IMR-90 (cell line): ENCODE measurements at regions not wholly inside any gene's neighbourhood (a gene's known extent, or its start where the extent isn't known, plus 50 kb on each side); places are given as distances from the start of the nearest gene placed in this dataset.

Experiments used
- ATAC-seq: fragments of 200-7000 bp; cut with Tn5 transposase; 2 replicates; pipeline ENCODE4 v1.9.1; 2020; ENCODE audit warnings: low read depth, mild to moderate bottlenecking, moderate library complexity
- BruUV-seq: library from RNA; stranded (reverse); fragments of 400-500 nt; replicated peaks from 2 replicates; lab custom pipeline; 2021; lab: Mats Ljungman, UMichigan
- CTCF ChIA-PET: fragments of 300-600 bp; formaldehyde crosslinking; extraction: SDS; loops from one replicate; lab custom pipeline; 2021; ENCODE audit warnings: antibody characterized with exemption; lab: Yijun Ruan, JAX
- POLR2A ChIA-PET: fragments of 300-600 bp; sonication (Branson Sonifier 250); formaldehyde crosslinking; loops from one replicate; lab custom pipeline; 2022; ENCODE audit warnings: antibody characterized with exemption; ENCODE audit not compliant: unreplicated experiment; lab: Charles Lee
- DNase-seq: peaks from one replicate; pipeline ENCODE4 v3.0.0; 2013
- H2AFZ ChIP-seq: replicated peaks from 2 replicates; pipeline ENCODE3; 2013; ENCODE audit warnings: low read length, mild to moderate bottlenecking; ENCODE audit not compliant: poor library complexity
- H2AK5ac ChIP-seq: 2 replicates; pipeline ENCODE4 v1.6.1; 2013; ENCODE audit warnings: low read depth, low read length, inconsistent platforms
- H2AK9ac ChIP-seq: replicated peaks from 2 replicates; pipeline ENCODE3; 2013; ENCODE audit warnings: mild to moderate bottlenecking, low read depth, low read length, moderate library complexity; ENCODE audit not compliant: poor library complexity
- H2BK120ac ChIP-seq: 2 replicates; pipeline ENCODE4 v1.6.1; 2013; ENCODE audit warnings: low read depth, low read length, inconsistent platforms
- H2BK15ac ChIP-seq: 3 replicates; pipeline ENCODE4 v1.6.1; 2013; ENCODE audit warnings: low read depth, low read length, inconsistent platforms
- H2BK20ac ChIP-seq: 2 replicates; pipeline ENCODE4 v1.6.1; 2013; ENCODE audit warnings: low read depth, mild to moderate bottlenecking, inconsistent platforms, low read length, moderate library complexity
- H2BK5ac ChIP-seq: 2 replicates; pipeline ENCODE4 v1.6.1; 2013; ENCODE audit warnings: mild to moderate bottlenecking, low read depth, low read length, inconsistent platforms; ENCODE audit not compliant: poor library complexity, severe bottlenecking
- H3K14ac ChIP-seq: replicated peaks from 2 replicates; pipeline ENCODE4 v1.6.1; 2013; ENCODE audit warnings: low read depth, low read length, inconsistent platforms
- H3K18ac ChIP-seq: 2 replicates; pipeline ENCODE4 v1.6.1; 2013; ENCODE audit warnings: low read depth, low read length, control low read depth
- H3K23ac ChIP-seq: 2 replicates; pipeline ENCODE4 v1.6.1; 2013; ENCODE audit warnings: low read depth, low read length, inconsistent platforms
- H3K27ac ChIP-seq: 2 replicates; pipeline ENCODE4 v1.5.1; 2013; ENCODE audit warnings: mild to moderate bottlenecking, control low read depth, low read length; ENCODE audit not compliant: insufficient read depth
- H3K27me3 ChIP-seq: 2 replicates; pipeline ENCODE4 v1.6.1; 2013; ENCODE audit warnings: low read length; ENCODE audit not compliant: control insufficient read depth, insufficient read depth
- H3K36me3 ChIP-seq: 2 replicates; pipeline ENCODE4 v1.6.1; 2013; ENCODE audit warnings: low read length, mixed read lengths; ENCODE audit not compliant: control insufficient read depth, insufficient read depth
- H3K4ac ChIP-seq: 2 replicates; pipeline ENCODE4 v1.6.1; 2013; ENCODE audit warnings: low read depth, low read length, inconsistent platforms
- H3K4me1 ChIP-seq: 2 replicates; pipeline ENCODE4 v1.6.1; 2013; ENCODE audit warnings: low read length, mixed read lengths; ENCODE audit not compliant: control insufficient read depth, insufficient read depth
- H3K4me2 ChIP-seq: 2 replicates; pipeline ENCODE4 v1.6.1; 2013; ENCODE audit warnings: low read depth, mild to moderate bottlenecking, control low read depth, low read length, moderate library complexity
- H3K4me3 ChIP-seq: 2 replicates; pipeline ENCODE4 v1.5.1; 2013; ENCODE audit warnings: low read depth, mild to moderate bottlenecking, control low read depth, low read length, moderate library complexity; ENCODE audit not compliant: insufficient read depth
- H3K56ac ChIP-seq: 2 replicates; pipeline ENCODE4 v1.6.1; 2013; ENCODE audit warnings: low read length, inconsistent platforms; ENCODE audit not compliant: insufficient read depth; ENCODE audit errors: extremely low read depth
- H3K79me1 ChIP-seq, 2 experiments: 2 replicates each; pipeline ENCODE4 v1.6.1; 2013; ENCODE audit warnings: low read length in 2 of 2, inconsistent platforms in 1 of 2, low read depth in 1 of 2
- H3K9ac ChIP-seq: 2 replicates; pipeline ENCODE4 v1.6.1; 2013; ENCODE audit warnings: low read depth, low read length, control low read depth
- H3K9me1 ChIP-seq: 2 replicates; pipeline ENCODE4 v1.6.1; 2013; ENCODE audit warnings: low read length, inconsistent platforms; ENCODE audit not compliant: insufficient read depth
- H3K9me3 ChIP-seq: 2 replicates; pipeline ENCODE4 v1.6.1; 2013; ENCODE audit warnings: low read length; ENCODE audit not compliant: control insufficient read depth, insufficient read depth
- H4K20me1 ChIP-seq: 2 replicates; pipeline ENCODE4 v1.6.1; 2013; ENCODE audit warnings: low read length, inconsistent platforms; ENCODE audit not compliant: insufficient read depth
- H4K5ac ChIP-seq: 2 replicates; pipeline ENCODE4 v1.6.1; 2013; ENCODE audit warnings: mild to moderate bottlenecking, low read depth, low read length, control low read depth
- H4K8ac ChIP-seq, 2 experiments: 2 replicates each; pipeline ENCODE4 v1.6.1; 2013; ENCODE audit warnings: low read depth in 2 of 2, low read length in 2 of 2, control low read depth in 1 of 2, inconsistent platforms in 1 of 2
- H4K91ac ChIP-seq: 2 replicates; pipeline ENCODE4 v1.6.1; 2013; ENCODE audit warnings: low read depth, low read length, inconsistent platforms; ENCODE audit not compliant: insufficient read depth
- CEBPB ChIP-seq: IDR thresholded peaks from 2 replicates; pipeline ENCODE4 v1.6.1; 2012; ENCODE audit warnings: low read depth, low read length, improper control_type of control experiment
- CHD1 ChIP-seq: IDR thresholded peaks from 2 replicates; pipeline ENCODE4 v1.6.1; 2012; ENCODE audit warnings: low read depth, low read length, improper control_type of control experiment
- FOS ChIP-seq: fragments of 150-350 bp; IDR thresholded peaks from 2 replicates; pipeline ENCODE4 v1.6.1; 2016; ENCODE audit warnings: low read depth, low read length
- MAZ ChIP-seq: IDR thresholded peaks from 2 replicates; pipeline ENCODE4 v1.6.1; 2012; ENCODE audit warnings: low read depth, mild to moderate bottlenecking, low read length, improper control_type of control experiment, moderate library complexity, borderline replicate concordance
- MXI1 ChIP-seq: IDR thresholded peaks from 2 replicates; pipeline ENCODE4 v1.6.1; 2012; ENCODE audit warnings: low read depth, mild to moderate bottlenecking, low read length, moderate library complexity, borderline replicate concordance
- RAD21 ChIP-seq: IDR thresholded peaks from 2 replicates; pipeline ENCODE4 v1.6.1; 2012; ENCODE audit warnings: low read length, improper control_type of control experiment
- RFX5 ChIP-seq: IDR thresholded peaks from 2 replicates; pipeline ENCODE4 v1.8.0; 2012; ENCODE audit warnings: low read depth, mild to moderate bottlenecking, low read length, moderate library complexity
- SMC3 ChIP-seq: fragments of 150-350 bp; IDR thresholded peaks from 2 replicates; pipeline ENCODE4 v1.6.1; 2016; ENCODE audit warnings: low read depth, mild to moderate bottlenecking, antibody characterized with exemption, low read length, moderate library complexity
- WGBS, 2 experiments: methylation state at CpG; one replicate each; pipeline versions ENCODE4 v1.1.5 to v1.1.7; 2013; ENCODE audit warnings: missing lambda C conversion rate in 2 of 2; ENCODE audit not compliant: insufficient read length in 1 of 2; ENCODE audit errors: extremely low coverage in 2 of 2; 5-methylcytosine and 5-hydroxymethylcytosine counted together
- dilution Hi-C: fragments of 300-500 bp; cut with HindIII; formaldehyde crosslinking; loops from one replicate; pipeline ENCODE4 v1.14.3; 2018; ENCODE audit warnings: low sequenced_read_pairs; ENCODE audit not compliant: unreplicated experiment
- in situ Hi-C: fragments of 300-500 bp; cut with MboI; formaldehyde crosslinking; loops from 3 replicates; pipeline ENCODE4 v1.14.3; 2019; ENCODE audit warnings: low sequenced_read_pairs, inconsistent platforms, mixed read lengths
- intact Hi-C: fragments of 100-400 bp; cut with micrococcal nuclease; formaldehyde crosslinking; loops from 2 replicates; pipeline ENCODE4 v1.10.0; 2022
- TF ChIP-seq, protein P1 (sequence below): conservative IDR thresholded peaks from 2 replicates; pipeline ENCODE4 v1.5.1; 2012; ENCODE audit warnings: mild to moderate bottlenecking, low read depth, low read length, improper control_type of control experiment

- H3K4me2 ChIP-seq: no peak overlapping the region
- TF ChIP-seq MXI1 (no peak), FOS (no peak), RAD21 (no peak), SMC3 (no peak), MAZ (no peak), CHD1 (no peak), CEBPB (no peak), RFX5 (no peak)
- TF ChIP-seq, protein P1, sequence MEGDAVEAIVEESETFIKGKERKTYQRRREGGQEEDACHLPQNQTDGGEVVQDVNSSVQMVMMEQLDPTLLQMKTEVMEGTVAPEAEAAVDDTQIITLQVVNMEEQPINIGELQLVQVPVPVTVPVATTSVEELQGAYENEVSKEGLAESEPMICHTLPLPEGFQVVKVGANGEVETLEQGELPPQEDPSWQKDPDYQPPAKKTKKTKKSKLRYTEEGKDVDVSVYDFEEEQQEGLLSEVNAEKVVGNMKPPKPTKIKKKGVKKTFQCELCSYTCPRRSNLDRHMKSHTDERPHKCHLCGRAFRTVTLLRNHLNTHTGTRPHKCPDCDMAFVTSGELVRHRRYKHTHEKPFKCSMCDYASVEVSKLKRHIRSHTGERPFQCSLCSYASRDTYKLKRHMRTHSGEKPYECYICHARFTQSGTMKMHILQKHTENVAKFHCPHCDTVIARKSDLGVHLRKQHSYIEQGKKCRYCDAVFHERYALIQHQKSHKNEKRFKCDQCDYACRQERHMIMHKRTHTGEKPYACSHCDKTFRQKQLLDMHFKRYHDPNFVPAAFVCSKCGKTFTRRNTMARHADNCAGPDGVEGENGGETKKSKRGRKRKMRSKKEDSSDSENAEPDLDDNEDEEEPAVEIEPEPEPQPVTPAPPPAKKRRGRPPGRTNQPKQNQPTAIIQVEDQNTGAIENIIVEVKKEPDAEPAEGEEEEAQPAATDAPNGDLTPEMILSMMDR: no peak
- WGBS, 2 experiments: 44% methylated on average over 3 of the region's 29 CpGs; no CpG with 5 or more reads in 1 of the 2 experiments
- BruUV-seq: no TSS peak
- no peak for ATAC-seq
- no peak overlapping the region for H4K8ac ChIP-seq
- no peak overlapping the region for H4K91ac ChIP-seq
- intact Hi-C loops: no loop called here
- H3K27ac ChIP-seq: no peak overlapping the region
- no peaks in the 10 kb centered on the region; the same call in 1 of the 2 replicates for H3K4me1 ChIP-seq
- no peak overlapping the region for H3K56ac ChIP-seq
- H2AFZ ChIP-seq: peak overlapping the region; percentile 8
- no peaks in the 10 kb centered on the region for H3K79me1 ChIP-seq
- no peak overlapping the region for H3K4ac ChIP-seq
- no peaks in the 10 kb centered on the region for H3K9me3 ChIP-seq
- no peak overlapping the region for H3K9ac ChIP-seq
- ChIA-PET POLR2A (no interaction called here), CTCF (no interaction called here)
- H2BK120ac ChIP-seq: no peak overlapping the region
- no peaks in the 10 kb centered on the region for H3K36me3 ChIP-seq
- no peaks in the 10 kb centered on the region for H3K9me1 ChIP-seq
- no peak overlapping the region for H2BK15ac ChIP-seq
- H2AK9ac ChIP-seq: no peak overlapping the region
- no peaks in the 10 kb centered on the region for H4K20me1 ChIP-seq
- H4K5ac ChIP-seq: no peak overlapping the region
- H3K18ac ChIP-seq: no peak overlapping the region
- dilution Hi-C loops: no loop called here
- no peak overlapping the region for H3K23ac ChIP-seq
- H3K14ac ChIP-seq: no peak overlapping the region
- H3K4me3 ChIP-seq: no peak overlapping the region
- H2AK5ac ChIP-seq: no peak overlapping the region
- no peak for DNase-seq
- H3K27me3 ChIP-seq: no peaks in the 10 kb centered on the region
- in situ Hi-C loops: no loop called here
- H2BK5ac ChIP-seq: no peak overlapping the region
- no peak overlapping the region for H2BK20ac ChIP-seq
These were observed 83.9 kb upstream of the IRX3 start for GRCh38 chr16:54370278-54371040.
